Naive B cell (primary cell): ENCODE measurements at regions not wholly inside any gene's neighbourhood (a gene's known extent, or its start where the extent isn't known, plus 50 kb on each side); places are given as distances from the start of the nearest gene placed in this dataset.
A peak's percentile ranks its signal among the peaks of the same experiment; 100 is the strongest.

ENCODE experiments used
- ATAC-seq, 2 donors: fragments of 150-1000 bp; cut with Tn5 transposase; 2 replicates each; pipeline ENCODE4 v1.10.0; 2021; ENCODE audit warnings: low read depth in 2 of 2, mild to moderate bottlenecking in 2 of 2, moderate library complexity in 2 of 2
- DNase-seq: peaks from one replicate; pipeline ENCODE4 v3.0.0; 2022
- H3K27ac Mint-ChIP-seq, 6 donors: one replicate each; pipeline ENCODE4 v1.8.0; 2020 to 2022; ENCODE audit warnings: mild to moderate bottlenecking in 6 of 6, mixed read lengths in 6 of 6, moderate library complexity in 5 of 6, inconsistent platforms in 2 of 6
- H3K27me3 Mint-ChIP-seq, 3 donors: one replicate each; pipeline ENCODE4 v1.8.0; 2021 to 2022; ENCODE audit warnings: mixed read lengths in 3 of 3, mild to moderate bottlenecking in 1 of 3
- H3K36me3 Mint-ChIP-seq, 2 donors: one replicate each; pipeline ENCODE4 v1.8.0; 2020 to 2022; ENCODE audit warnings: mixed read lengths in 2 of 2, inconsistent platforms in 1 of 2, mild to moderate bottlenecking in 1 of 2
- H3K4me1 Mint-ChIP-seq, 3 donors: one replicate each; pipeline ENCODE4 v1.8.0; 2020 to 2022; ENCODE audit warnings: mixed read lengths in 3 of 3, inconsistent platforms in 1 of 3, mild to moderate bottlenecking in 1 of 3, moderate library complexity in 1 of 3
- H3K4me3 Mint-ChIP-seq, 8 donors: one replicate each; pipeline ENCODE4 v1.8.0; 2020 to 2022; ENCODE audit warnings: mild to moderate bottlenecking in 8 of 8, mixed read lengths in 8 of 8, moderate library complexity in 8 of 8, inconsistent platforms in 2 of 8
- H3K9me3 Mint-ChIP-seq, 7 donors: one replicate each; pipeline ENCODE4 v1.8.0; 2020 to 2022; ENCODE audit warnings: mixed read lengths in 7 of 7, mild to moderate bottlenecking in 5 of 7, inconsistent platforms in 2 of 7, moderate library complexity in 1 of 7

DNA sequence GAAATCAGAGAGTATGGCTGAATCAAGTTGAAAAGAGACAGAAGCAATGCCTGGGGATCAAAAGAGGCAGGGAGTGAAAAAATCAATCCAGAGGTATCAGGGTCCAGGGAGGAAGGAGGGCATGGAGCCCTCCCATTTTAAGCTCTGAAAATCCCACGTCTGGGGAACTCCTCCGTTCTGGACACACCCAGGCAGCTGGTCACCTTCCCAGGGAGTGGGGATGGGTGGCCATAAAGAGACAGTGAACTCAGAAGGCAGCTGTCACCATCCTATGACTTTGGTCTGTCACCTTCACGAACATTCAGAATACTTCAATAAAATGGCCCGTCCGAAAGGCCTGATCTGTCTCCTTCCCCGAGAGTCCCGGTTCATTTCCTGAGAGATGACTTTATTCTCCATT is 71.6 kb downstream of the MAP1LC3B2 start:
- peaks cover 15 to 19% (median 16%) of the 10 kb centered on the region in 3 donors for H3K4me1 Mint-ChIP-seq

DNA sequence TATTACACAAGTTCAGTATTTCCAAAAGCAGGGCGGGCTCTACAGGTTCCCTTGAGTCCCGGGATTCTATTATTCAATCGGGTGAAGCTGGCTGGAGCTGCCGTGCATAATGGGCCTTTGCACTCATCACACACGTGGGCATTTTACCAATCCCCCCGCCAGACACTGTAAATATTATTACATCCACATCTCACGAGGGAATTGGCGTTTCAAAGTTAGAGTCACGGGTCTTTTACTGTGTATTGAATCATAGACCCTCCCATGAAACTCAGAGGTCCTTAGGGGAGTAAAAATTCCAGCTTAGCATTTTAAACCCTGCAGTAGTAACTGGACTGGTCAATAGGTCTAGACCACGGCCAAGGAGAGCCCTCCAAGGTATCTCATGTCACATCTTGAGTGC is 70.3 kb downstream of the MAP1LC3B2 start:
- peaks cover 3 to 6% (median 3%) of the 10 kb centered on the region in 3 donors for H3K4me1 Mint-ChIP-seq

More for the DNA sequence above, 71.6 kb downstream of the MAP1LC3B2 start:
- H3K27ac Mint-ChIP-seq = no peak overlapping the region
- DNase-seq (no peak), ATAC-seq (no peak)
- H3K36me3 Mint-ChIP-seq = no peaks in the 10 kb centered on the region
- no peaks in the 10 kb centered on the region for H3K9me3 Mint-ChIP-seq
- no peak overlapping the region for H3K4me3 Mint-ChIP-seq
- peaks cover 26 to 55% (median 46%) of the 10 kb centered on the region in 3 donors for H3K27me3 Mint-ChIP-seq

DNA sequence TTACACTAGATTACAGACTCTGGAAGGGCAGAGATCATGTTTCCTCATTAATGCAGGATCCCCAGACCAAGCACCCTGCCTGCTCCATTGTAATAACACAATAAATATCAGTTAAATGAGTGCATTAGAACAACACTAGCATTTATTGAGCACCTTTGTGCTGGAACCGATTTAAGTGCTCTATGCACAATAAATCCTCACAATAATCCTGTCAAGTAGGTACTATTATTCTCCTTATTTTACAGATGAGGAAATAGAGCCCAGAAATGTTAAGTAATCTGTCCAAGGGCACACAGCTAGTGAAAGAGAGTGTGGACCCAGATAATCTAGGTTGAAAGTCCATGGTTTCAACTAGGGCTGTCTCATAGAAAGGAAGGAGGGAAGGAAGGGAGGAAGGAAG is 69.8 kb downstream of the MAP1LC3B2 start:
- DNase-seq (no peak), ATAC-seq (no peak)
- Mint-ChIP-seq H3K27me3 (peaks cover 15 to 45% (median 39%) of the 10 kb centered on the region in 3 donors), H3K4me3 (no peak overlapping the region), H3K4me1 (peaks cover 0 to 4% (median 0%) of the 10 kb centered on the region in 3 donors), H3K27ac (peak overlapping the region in 1 of 6 donors; percentile 10), H3K36me3 (peaks cover 0 to 3% of the 10 kb centered on the region in 2 donors), H3K9me3 (peaks cover 0 to 2% (median 0%) of the 10 kb centered on the region in 7 donors)

More for the DNA sequence above, 70.3 kb downstream of the MAP1LC3B2 start:
- H3K9me3 Mint-ChIP-seq = no peaks in the 10 kb centered on the region
- H3K27ac Mint-ChIP-seq = no peak overlapping the region
- no peaks in the 10 kb centered on the region for H3K36me3 Mint-ChIP-seq
- no peak for ATAC-seq
- DNase-seq = no peak
- no peak overlapping the region for H3K4me3 Mint-ChIP-seq
- peaks cover 18 to 50% (median 42%) of the 10 kb centered on the region in 3 donors for H3K27me3 Mint-ChIP-seq

DNA sequence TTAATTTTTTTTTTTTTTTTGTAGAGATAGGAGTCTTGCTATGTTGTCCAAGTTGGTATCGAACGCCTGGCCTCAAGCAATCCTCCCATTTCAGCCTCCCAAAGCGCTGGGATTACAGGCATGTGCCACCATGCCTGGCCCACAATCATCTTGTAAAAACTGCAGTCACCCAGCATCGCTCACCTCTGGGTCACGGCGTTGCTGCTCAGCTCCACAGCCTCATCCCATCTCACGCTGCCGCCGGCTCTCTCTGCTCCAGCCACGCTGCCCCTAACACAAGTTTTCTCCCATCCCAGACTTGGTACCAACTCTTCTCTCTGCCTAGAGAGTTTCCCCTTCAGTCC is 69.2 kb downstream of the MAP1LC3B2 start:
- H3K9me3 Mint-ChIP-seq = peaks cover 0 to 7% (median 1%) of the 10 kb centered on the region in 7 donors
- H3K36me3 Mint-ChIP-seq = peaks cover 0 to 9% of the 10 kb centered on the region in 2 donors
- no peak for ATAC-seq
- H3K4me1 Mint-ChIP-seq = peaks cover 0 to 1% (median 0%) of the 10 kb centered on the region in 3 donors
- peak overlapping the region in 1 of 6 donors; percentile 57 for H3K27ac Mint-ChIP-seq
- H3K27me3 Mint-ChIP-seq = peaks cover 11 to 40% (median 34%) of the 10 kb centered on the region in 3 donors
- DNase-seq = no peak
- H3K4me3 Mint-ChIP-seq = no peak overlapping the region
